B cell (primary cell): ENCODE measurements at regions not wholly inside any gene's neighbourhood (a gene's known extent, or its start where the extent isn't known, plus 50 kb on each side); places are given as distances from the start of the nearest gene placed in this dataset.
"Not testable (repeated sequence)": the region's sequence is repeated elsewhere in the genome, so short reads cannot be mapped to it uniquely, and the experiment has no call there.

Source experiments
- ATAC-seq: fragments of 200-7000 bp; cut with Tn5 transposase; one replicate; pipeline ENCODE4 v1.10.0; 2021; ENCODE audit warnings: low read depth, mild to moderate bottlenecking, moderate number of reproducible peaks, moderate library complexity
- CTCF ChIA-PET: fragments of 350-600 bp; sonication (Branson Sonifier 250); formaldehyde crosslinking; loops from one replicate; lab custom pipeline; 2021; ENCODE audit warnings: antibody characterized with exemption, inconsistent platforms; lab: Charles Lee
- POLR2A ChIA-PET: fragments of 350-600 bp; sonication (Branson Sonifier 250); formaldehyde crosslinking; loops from one replicate; lab custom pipeline; 2021; ENCODE audit warnings: antibody characterized with exemption; lab: Charles Lee
- DNase-seq: peaks from one replicate; pipeline ENCODE4 v3.0.0; 2013
- H2AFZ ChIP-seq: 2 replicates; pipeline ENCODE4 v1.6.1; 2012; ENCODE audit warnings: mild to moderate bottlenecking, low read depth, low read length; ENCODE audit not compliant: insufficient read depth, poor library complexity, severe bottlenecking
- H3K27ac ChIP-seq, 2 donors: 1 replicate in 1 of 2; 2 replicates in 1 of 2; pipeline ENCODE4 v1.5.1; 2012 to 2013; ENCODE audit warnings: low read length in 2 of 2, mild to moderate bottlenecking in 2 of 2, moderate library complexity in 1 of 2
- H3K27me3 ChIP-seq, 4 experiments: fragments of 200-600 bp in 1 of 4; sonication (generic) in 1 of 4; replicated peaks in 1 of 4; 1 replicate in 2 of 4; 2 replicates in 2 of 4; pipeline versions ENCODE4 v1.6.1 to v1.7.0; 2013 to 2016; ENCODE audit warnings: low read length in 3 of 4, mild to moderate bottlenecking in 2 of 4, mixed read lengths in 1 of 4, moderate library complexity in 1 of 4; ENCODE audit not compliant: insufficient read depth in 4 of 4, control insufficient read depth in 3 of 4; ENCODE audit errors: control extremely low read depth in 1 of 4
- H3K36me3 ChIP-seq, 2 experiments: replicated peaks in 1 of 2; 1 replicate in 1 of 2; 2 replicates in 1 of 2; pipeline versions ENCODE4 v1.6.1 to v1.7.1; 2013; ENCODE audit warnings: low read length in 1 of 2; ENCODE audit not compliant: insufficient read depth in 2 of 2, control insufficient read depth in 1 of 2; ENCODE audit errors: control extremely low read depth in 1 of 2, extremely low read depth in 1 of 2
- H3K4me1 ChIP-seq, 2 donors: fragments of 200-600 bp in 1 of 2; sonication (generic) in 1 of 2; 1 replicate in 1 of 2; 2 replicates in 1 of 2; pipeline versions ENCODE4 v1.5.1 to v1.6.1; 2013 to 2017; ENCODE audit warnings: low read length in 2 of 2; ENCODE audit not compliant: control insufficient read depth in 2 of 2, insufficient read depth in 2 of 2
- H3K4me2 ChIP-seq: replicated peaks from 2 replicates; pipeline ENCODE3; 2012; ENCODE audit warnings: mild to moderate bottlenecking, low read depth, low read length; ENCODE audit not compliant: poor library complexity, severe bottlenecking
- H3K4me3 ChIP-seq, 5 experiments: fragments of 200-600 bp in 1 of 5; sonication (generic) in 1 of 5; 1 replicate in 3 of 5; 2 replicates in 2 of 5; pipeline versions ENCODE4 v1.5.1 to v1.7.0; 2011 to 2016; ENCODE audit warnings: low read length in 4 of 5, mild to moderate bottlenecking in 4 of 5, low read depth in 2 of 5, control low read depth in 1 of 5, moderate library complexity in 1 of 5; ENCODE audit not compliant: insufficient read depth in 1 of 5; ENCODE audit errors: control extremely low read depth in 1 of 5, extremely low read depth in 1 of 5
- H3K79me2 ChIP-seq: fragments of 200-600 bp; sonication (generic); one replicate; pipeline ENCODE4 v1.6.0; 2016; ENCODE audit warnings: low read length; ENCODE audit not compliant: control insufficient read depth, insufficient read depth
- H3K9ac ChIP-seq: fragments of 200-600 bp; sonication (generic); 2 replicates; pipeline ENCODE4 v1.6.1; 2017; ENCODE audit warnings: mild to moderate bottlenecking, low read length, moderate library complexity
- H3K9me3 ChIP-seq, 3 donors: one replicate each; pipeline versions ENCODE4 v1.6.1 to v1.7.1; 2013; ENCODE audit warnings: low read length in 2 of 3; ENCODE audit not compliant: control insufficient read depth in 2 of 3, insufficient read depth in 1 of 3; ENCODE audit errors: control extremely low read depth in 1 of 3
- H4K20me1 ChIP-seq: 2 replicates; pipeline ENCODE4 v1.6.0; 2012; ENCODE audit warnings: mild to moderate bottlenecking, low read length; ENCODE audit not compliant: insufficient read depth, control insufficient read depth, poor library complexity, severe bottlenecking
- H3K27ac Mint-ChIP-seq: one replicate; pipeline ENCODE4 v1.8.0; 2021; ENCODE audit warnings: mixed read lengths
- H3K27me3 Mint-ChIP-seq: one replicate; pipeline ENCODE4 v1.8.0; 2021; ENCODE audit warnings: mixed read lengths
- H3K4me1 Mint-ChIP-seq: one replicate; pipeline ENCODE4 v1.8.0; 2021; ENCODE audit warnings: mixed read lengths
- H3K4me3 Mint-ChIP-seq: one replicate; pipeline ENCODE4 v1.8.0; 2021; ENCODE audit warnings: mixed read lengths
- H3K9me3 Mint-ChIP-seq: one replicate; pipeline ENCODE4 v1.8.0; 2022; ENCODE audit warnings: mixed read lengths; ENCODE audit not compliant: insufficient read depth
- CTCF ChIP-seq: fragments of 200-600 bp; IDR thresholded peaks from one replicate; pipeline ENCODE4 v1.8.0; 2022; ENCODE audit warnings: antibody characterized with exemption, mild to moderate bottlenecking
- WGBS: methylation state at CpG from one replicate; pipeline ENCODE4 v1.1.5; 2013; ENCODE audit warnings: missing lambda C conversion rate; ENCODE audit not compliant: insufficient coverage; 5-methylcytosine and 5-hydroxymethylcytosine counted together
- intact Hi-C: fragments of 100-400 bp; cut with micrococcal nuclease; formaldehyde crosslinking; loops from one replicate; pipeline ENCODE4 v1.10.0; 2022

- ChIA-PET POLR2A (no interaction called here), CTCF (interaction anchor here (0.7 kb wide), 1 partner anchor 50 kb away, joined by 3 read pairs; no protein-coding TSS in a partner anchor)
- Mint-ChIP-seq H3K27me3 (no peaks in the 10 kb centered on the region), H3K4me3 (no peak overlapping the region), H3K9me3 (no peaks in the 10 kb centered on the region), H3K27ac (no peak overlapping the region), H3K4me1 (no peaks in the 10 kb centered on the region)
- H3K27me3 ChIP-seq: no peaks in the 10 kb centered on the region
- H3K4me3 ChIP-seq: no peak overlapping the region
- H2AFZ ChIP-seq: no peak overlapping the region
- H3K9ac ChIP-seq: no peak overlapping the region
- H3K4me2 ChIP-seq: no peak overlapping the region
- 60% methylated on average over 6 of the region's 6 CpGs for WGBS
- no peaks in the 10 kb centered on the region for H4K20me1 ChIP-seq
- no peaks in the 10 kb centered on the region for H3K36me3 ChIP-seq
- no peaks in the 10 kb centered on the region for H3K79me2 ChIP-seq
- intact Hi-C loops: no loop called here
- ATAC-seq (no peak), DNase-seq (no peak)
- no peaks in the 10 kb centered on the region for H3K4me1 ChIP-seq
- no peak overlapping the region for H3K27ac ChIP-seq
- TF ChIP-seq CTCF: no peak
- no peaks in the 10 kb centered on the region for H3K9me3 ChIP-seq
These were observed 158.1 kb downstream of the GALR1 start for GRCh38 chr18:77407733-77408132.

- H3K79me2 ChIP-seq, H3K4me1 ChIP-seq, H3K4me3 ChIP-seq, H2AFZ ChIP-seq, DNase-seq, POLR2A ChIA-PET, H3K36me3 ChIP-seq, H3K4me2 ChIP-seq, H3K9ac ChIP-seq, H4K20me1 ChIP-seq, H3K27ac Mint-ChIP-seq, H3K9me3 ChIP-seq, H3K27me3 Mint-ChIP-seq, intact Hi-C loops, H3K27me3 ChIP-seq, ATAC-seq, H3K4me1 Mint-ChIP-seq, H3K9me3 Mint-ChIP-seq, CTCF ChIA-PET, H3K27ac ChIP-seq, H3K4me3 Mint-ChIP-seq: not testable (repeated sequence)
- 91% methylated on average over 17 of the region's 28 CpGs for WGBS
These were observed 171.9 kb downstream of the GALR1 start for GRCh38 chr18:77421546-77421945.
